CD4-positive, alpha-beta T cell (primary cell): ENCODE measurements at regions not wholly inside any gene's neighbourhood (a gene's known extent, or its start where the extent isn't known, plus 50 kb on each side); places are given as distances from the start of the nearest gene placed in this dataset.

Experiments
- ATAC-seq: fragments of 200-7000 bp; cut with Tn5 transposase; one replicate; pipeline ENCODE4 v1.10.0; 2022; ENCODE audit warnings: mild to moderate bottlenecking; ENCODE audit not compliant: poor library complexity
- CTCF ChIA-PET: fragments of 350-600 bp; sonication (Branson Sonifier 250); formaldehyde crosslinking; loops from one replicate; lab custom pipeline; 2021; ENCODE audit warnings: antibody characterized with exemption, inconsistent platforms; lab: Charles Lee
- POLR2A ChIA-PET: fragments of 350-600 bp; sonication (Branson Sonifier 250); formaldehyde crosslinking; loops from one replicate; lab custom pipeline; 2021; ENCODE audit warnings: antibody characterized with exemption, inconsistent platforms; lab: Charles Lee
- DNase-seq, 14 experiments: peaks; one replicate each; pipeline ENCODE4 v3.0.0-alpha.2; 2013 to 2020; ENCODE audit warnings: mixed read lengths in 2 of 14
- H3K27ac ChIP-seq, 2 donors: one replicate each; pipeline versions ENCODE4 v1.5.1 to v1.7.0; 2013; ENCODE audit warnings: low read length in 2 of 2, low read depth in 1 of 2, mild to moderate bottlenecking in 1 of 2
- H3K27me3 ChIP-seq, 2 experiments: 1 replicate in 1 of 2; 2 replicates in 1 of 2; pipeline versions ENCODE4 v1.6.1 to v1.7.0; 2013; ENCODE audit warnings: low read length in 2 of 2, control low read depth in 1 of 2, mild to moderate bottlenecking in 1 of 2, moderate library complexity in 1 of 2; ENCODE audit not compliant: insufficient read depth in 2 of 2, control insufficient read depth in 1 of 2
- H3K36me3 ChIP-seq: one replicate; pipeline ENCODE4 v1.6.1; 2013; ENCODE audit warnings: low read length, control low read depth; ENCODE audit not compliant: insufficient read depth
- H3K4me1 ChIP-seq: one replicate; pipeline ENCODE4 v1.6.1; 2013; ENCODE audit warnings: low read length, control low read depth; ENCODE audit not compliant: insufficient read depth
- H3K4me3 ChIP-seq: one replicate; pipeline ENCODE4 v1.5.1; 2013; ENCODE audit warnings: mild to moderate bottlenecking, low read length, moderate library complexity
- H3K9me3 ChIP-seq, 2 experiments: 1 replicate in 1 of 2; 2 replicates in 1 of 2; pipeline versions ENCODE4 v1.6.1 to v1.7.0; 2013; ENCODE audit warnings: low read length in 2 of 2, mild to moderate bottlenecking in 2 of 2, control low read depth in 1 of 2, moderate library complexity in 1 of 2; ENCODE audit not compliant: control insufficient read depth in 1 of 2, insufficient read depth in 1 of 2
- H3K27ac Mint-ChIP-seq: one replicate; pipeline ENCODE4 v1.8.0; 2020; ENCODE audit warnings: mixed read lengths
- H3K27me3 Mint-ChIP-seq: one replicate; pipeline ENCODE4 v1.8.0; 2021; ENCODE audit warnings: mixed read lengths
- H3K36me3 Mint-ChIP-seq: one replicate; pipeline ENCODE4 v1.8.0; 2021; ENCODE audit warnings: low read depth, mixed read lengths
- H3K4me1 Mint-ChIP-seq: one replicate; pipeline ENCODE4 v1.8.0; 2021; ENCODE audit warnings: low read depth, mixed read lengths
- H3K4me3 Mint-ChIP-seq: one replicate; pipeline ENCODE4 v1.8.0; 2020; ENCODE audit warnings: mild to moderate bottlenecking, mixed read lengths
- H3K9me3 Mint-ChIP-seq: one replicate; pipeline ENCODE4 v1.8.0; 2020; ENCODE audit warnings: mixed read lengths
- intact Hi-C, 2 experiments: fragments of 100-400 bp; cut with DNase I in 1 of 2; cut with micrococcal nuclease in 1 of 2; formaldehyde crosslinking; loops; one replicate each; pipeline versions ENCODE4 v1.15.1 to v1.9.0; 2023 to 2025; cut with DNase I, micrococcal nuclease
- TF ChIP-seq, protein P1 (sequence below): fragments of 200-600 bp; IDR thresholded peaks from one replicate; pipeline ENCODE4 v1.8.0; 2022; ENCODE audit warnings: antibody characterized with exemption, mild to moderate bottlenecking

DNA sequence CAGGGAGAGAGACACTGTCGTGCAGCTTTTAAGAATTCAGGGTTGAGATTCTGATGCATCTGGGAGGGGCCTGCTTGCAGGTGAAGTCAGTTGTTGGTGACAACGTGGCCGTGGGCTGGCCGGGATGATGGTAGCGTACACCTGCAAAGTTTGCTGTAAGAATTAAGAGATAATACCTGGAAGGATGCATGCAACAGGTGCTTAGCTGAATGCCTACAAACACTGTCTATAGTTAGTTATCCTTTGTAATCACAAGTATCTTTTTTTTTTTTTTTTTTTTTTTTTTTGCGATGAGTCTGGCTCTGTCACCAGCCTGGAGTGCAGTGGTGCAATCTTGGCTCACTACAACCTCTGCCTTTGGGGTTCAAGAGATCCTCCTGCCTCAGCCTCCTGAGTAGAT lies 259.6 kb downstream of the ASMT start:
- Histone ChIP-seq H3K27me3 (no peaks in the 10 kb centered on the region), H3K9me3 (peaks cover 0 to 42% of the 10 kb centered on the region in 2 experiments), H3K4me1 (no peaks in the 10 kb centered on the region), H3K27ac (no peak overlapping the region), H3K4me3 (no peak overlapping the region), H3K36me3 (no peaks in the 10 kb centered on the region)
- H3K9me3 Mint-ChIP-seq: peaks cover 11% of the 10 kb centered on the region
- intact Hi-C loops: no loop called here
- no peak overlapping the region for H3K27ac Mint-ChIP-seq
- CTCF ChIA-PET: no interaction called here
- no peaks in the 10 kb centered on the region for H3K27me3 Mint-ChIP-seq
- TF ChIP-seq, protein P1, sequence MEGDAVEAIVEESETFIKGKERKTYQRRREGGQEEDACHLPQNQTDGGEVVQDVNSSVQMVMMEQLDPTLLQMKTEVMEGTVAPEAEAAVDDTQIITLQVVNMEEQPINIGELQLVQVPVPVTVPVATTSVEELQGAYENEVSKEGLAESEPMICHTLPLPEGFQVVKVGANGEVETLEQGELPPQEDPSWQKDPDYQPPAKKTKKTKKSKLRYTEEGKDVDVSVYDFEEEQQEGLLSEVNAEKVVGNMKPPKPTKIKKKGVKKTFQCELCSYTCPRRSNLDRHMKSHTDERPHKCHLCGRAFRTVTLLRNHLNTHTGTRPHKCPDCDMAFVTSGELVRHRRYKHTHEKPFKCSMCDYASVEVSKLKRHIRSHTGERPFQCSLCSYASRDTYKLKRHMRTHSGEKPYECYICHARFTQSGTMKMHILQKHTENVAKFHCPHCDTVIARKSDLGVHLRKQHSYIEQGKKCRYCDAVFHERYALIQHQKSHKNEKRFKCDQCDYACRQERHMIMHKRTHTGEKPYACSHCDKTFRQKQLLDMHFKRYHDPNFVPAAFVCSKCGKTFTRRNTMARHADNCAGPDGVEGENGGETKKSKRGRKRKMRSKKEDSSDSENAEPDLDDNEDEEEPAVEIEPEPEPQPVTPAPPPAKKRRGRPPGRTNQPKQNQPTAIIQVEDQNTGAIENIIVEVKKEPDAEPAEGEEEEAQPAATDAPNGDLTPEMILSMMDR: no peak
- POLR2A ChIA-PET: no interaction called here
- ATAC-seq (no peak), DNase-seq (no peak)
- no peak overlapping the region for H3K4me3 Mint-ChIP-seq
- H3K4me1 Mint-ChIP-seq: no peaks in the 10 kb centered on the region
- H3K36me3 Mint-ChIP-seq: no peaks in the 10 kb centered on the region

DNA sequence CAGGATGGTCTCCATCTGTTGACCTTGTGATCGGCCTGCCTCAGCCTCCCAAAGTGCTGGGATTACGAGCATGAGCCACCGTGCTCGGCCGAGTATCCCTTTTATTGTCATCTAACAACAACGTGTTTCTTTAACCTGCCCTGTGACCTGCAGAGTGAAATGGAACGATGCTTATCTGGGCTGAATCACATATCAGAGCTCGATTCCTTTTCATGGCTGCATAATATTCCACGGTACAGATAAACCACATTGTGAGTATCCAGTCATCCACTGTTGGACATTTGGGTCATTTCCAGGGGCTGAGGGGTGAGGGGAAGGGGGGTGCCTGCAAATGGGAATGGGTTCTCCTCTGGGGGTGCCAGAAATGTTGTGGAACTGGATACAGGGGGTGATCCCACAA lies 260.0 kb downstream of the ASMT start:
- H3K36me3 ChIP-seq: no peaks in the 10 kb centered on the region
- no peaks in the 10 kb centered on the region for H3K36me3 Mint-ChIP-seq
- no peaks in the 10 kb centered on the region for H3K27me3 Mint-ChIP-seq
- intact Hi-C loops: no loop called here
- H3K27ac ChIP-seq: no peak overlapping the region
- H3K4me3 Mint-ChIP-seq: no peak overlapping the region
- peaks cover 0 to 42% of the 10 kb centered on the region in 2 experiments for H3K9me3 ChIP-seq
- no peaks in the 10 kb centered on the region for H3K4me1 ChIP-seq
- H3K27me3 ChIP-seq: no peaks in the 10 kb centered on the region
- DNase-seq: no peak
- peaks cover 15% of the 10 kb centered on the region for H3K9me3 Mint-ChIP-seq
- CTCF ChIA-PET: no interaction called here
- H3K27ac Mint-ChIP-seq: no peak overlapping the region
- TF ChIP-seq, protein P1: no peak
- POLR2A ChIA-PET: no interaction called here
- ATAC-seq: no peak
- no peak overlapping the region for H3K4me3 ChIP-seq
- no peaks in the 10 kb centered on the region for H3K4me1 Mint-ChIP-seq

DNA sequence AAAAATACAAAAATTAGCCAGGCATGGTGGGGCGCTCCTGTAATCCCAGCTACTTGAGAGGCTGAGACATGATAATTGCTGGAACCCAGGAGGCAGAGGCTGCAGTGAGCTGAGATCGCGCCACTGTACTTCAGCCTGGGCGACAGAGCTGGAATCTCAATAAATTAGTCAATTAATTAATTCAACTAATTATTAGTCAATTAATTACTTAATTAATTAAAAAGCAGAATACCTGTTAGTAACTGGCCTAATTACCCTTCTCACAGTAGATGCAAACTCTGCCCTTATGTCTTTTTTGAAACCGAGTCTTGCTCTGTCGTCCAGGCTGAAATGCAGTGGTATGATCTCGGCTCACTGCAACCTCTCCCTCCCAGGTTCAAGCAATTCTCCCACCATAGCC lies 261.2 kb downstream of the ASMT start:
- Histone ChIP-seq H3K27ac (no peak overlapping the region), H3K36me3 (no peaks in the 10 kb centered on the region), H3K9me3 (peaks cover 0 to 42% of the 10 kb centered on the region in 2 experiments), H3K27me3 (no peaks in the 10 kb centered on the region), H3K4me1 (no peaks in the 10 kb centered on the region), H3K4me3 (no peak overlapping the region)
- no peaks in the 10 kb centered on the region for H3K4me1 Mint-ChIP-seq
- intact Hi-C loops: no loop called here
- DNase-seq: no peak
- ATAC-seq: no peak
- POLR2A ChIA-PET: no interaction called here
- CTCF ChIA-PET: no interaction called here
- TF ChIP-seq, protein P1: no peak
- H3K4me3 Mint-ChIP-seq: no peak overlapping the region
- H3K27me3 Mint-ChIP-seq: no peaks in the 10 kb centered on the region
- H3K27ac Mint-ChIP-seq: no peak overlapping the region
- peaks cover 12% of the 10 kb centered on the region for H3K9me3 Mint-ChIP-seq
- H3K36me3 Mint-ChIP-seq: no peaks in the 10 kb centered on the region
